Right renal pelvis (tissue), 4 donors: ENCODE measurements at regions not wholly inside any gene's neighbourhood (a gene's known extent, or its start where the extent isn't known, plus 50 kb on each side); places are given as distances from the start of the nearest gene placed in this dataset.

ENCODE experiments used
- DNase-seq, 4 donors: peaks; one replicate each; pipeline ENCODE4 v3.0.0-alpha.2; 2013; ENCODE audit warnings: low read depth in 4 of 4, low spot score in 3 of 4, missing footprints in 1 of 4

DNA sequence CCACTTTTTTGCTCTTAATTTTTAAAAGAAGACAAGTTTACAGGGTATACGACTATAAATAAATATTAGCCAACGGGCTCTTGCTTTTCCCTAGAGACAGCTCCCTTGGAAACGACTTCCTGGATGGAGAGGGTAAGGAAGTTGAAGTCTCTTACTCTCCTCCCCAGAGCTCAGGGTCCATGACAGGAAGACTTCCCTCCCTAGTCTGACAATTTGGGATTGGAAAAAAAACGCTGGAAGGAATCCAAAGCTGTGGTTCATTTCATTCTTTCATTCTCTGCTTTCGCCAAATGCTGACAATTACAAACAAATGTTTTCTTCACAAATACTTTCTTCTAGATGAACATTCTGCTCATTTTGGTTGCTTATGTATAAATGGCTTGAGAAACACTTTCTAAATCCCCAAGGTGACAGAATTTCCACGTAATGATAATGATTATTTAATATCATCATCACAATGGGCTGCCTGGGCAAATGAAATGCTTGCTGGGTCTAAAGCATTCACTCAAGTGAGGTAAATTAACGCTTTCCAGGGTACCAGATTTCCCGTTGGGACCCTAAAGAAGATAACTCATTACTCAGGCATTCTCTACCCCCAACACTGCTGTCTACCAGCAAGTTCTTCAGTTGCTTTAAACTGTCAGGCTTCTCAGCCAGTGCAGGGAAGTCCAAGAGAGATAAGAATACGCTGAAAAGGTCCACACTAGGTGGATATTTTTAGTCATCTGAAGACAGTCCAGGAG is 139.8 kb upstream of the SLC30A5 start:
- DNase-seq, result peak in 2 of 4 donors; percentile 44

GRCh38 chr5:68954618-68954910 is 139.2 kb upstream of the SLC30A5 start:
- DNase-seq, result no peak

- DNase-seq, result no peak
Observed at GRCh38 chr5:68957591-68957990, 136.2 kb upstream of the SLC30A5 start.

DNA sequence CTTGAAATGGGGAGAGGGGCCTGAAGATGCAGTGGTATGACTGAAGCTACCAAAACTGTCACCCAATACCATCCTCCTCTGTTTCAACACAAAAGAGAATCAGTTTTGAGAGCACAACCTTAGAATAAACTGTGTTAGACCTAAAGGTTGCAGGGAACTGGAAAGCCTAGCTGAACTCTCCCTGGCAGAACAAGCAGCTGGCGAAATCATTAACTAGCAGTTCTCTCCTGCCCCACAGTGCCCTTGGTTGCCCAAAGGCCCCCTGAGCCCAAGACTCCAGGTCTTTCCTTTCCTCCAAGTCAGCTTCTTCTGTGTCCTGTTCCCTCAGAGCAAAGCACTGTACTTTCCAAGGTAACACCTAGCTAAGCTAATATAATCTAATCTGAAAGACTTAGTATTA is 135.4 kb upstream of the SLC30A5 start:
- DNase-seq, result no peak

GRCh38 chr5:68960456-68960855 is 133.4 kb upstream of the SLC30A5 start:
- no peak for DNase-seq

- no peak for DNase-seq
Observed at GRCh38 chr5:68960961-68961360, 132.9 kb upstream of the SLC30A5 start.

- DNase-seq, result no peak
Observed at GRCh38 chr5:68961762-68962161, 132.1 kb upstream of the SLC30A5 start.

DNA sequence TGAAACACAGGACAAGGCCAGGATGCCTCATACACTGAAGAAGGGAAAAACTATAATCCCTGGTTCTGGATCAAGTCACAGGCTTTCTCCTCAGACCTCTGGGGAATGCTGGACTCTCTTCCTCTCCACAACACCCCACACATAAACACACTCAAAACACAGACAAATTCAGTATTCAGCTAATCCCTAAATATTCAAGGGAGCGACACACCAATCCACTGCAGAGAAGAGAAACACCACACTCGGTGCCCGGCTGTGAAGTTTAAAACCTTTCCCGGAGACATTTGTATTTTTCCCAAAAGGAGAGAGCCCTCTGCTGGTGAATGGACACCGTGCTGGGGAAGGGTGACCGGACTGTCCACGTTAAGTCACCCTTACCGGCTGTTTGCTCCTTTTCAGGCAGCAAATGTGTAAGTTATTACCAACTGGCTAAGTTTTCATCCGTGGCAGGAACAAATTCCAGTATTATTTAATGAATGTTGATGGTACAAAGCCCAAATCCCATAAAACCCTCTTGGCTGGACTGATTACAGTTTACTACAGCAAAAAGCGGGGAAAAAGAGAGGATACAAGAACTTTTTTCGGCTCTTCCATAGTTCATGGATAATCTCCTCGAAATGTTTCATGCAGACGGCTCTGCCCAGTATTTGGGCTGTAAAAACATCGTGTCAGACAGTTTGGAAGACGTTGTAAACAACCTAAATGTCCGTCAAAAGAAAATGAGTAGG is 130.9 kb upstream of the SLC30A5 start:
- peak; percentile 61 to 77 (median 68) for DNase-seq

GRCh38 chr5:68964679-68965078 is 129.1 kb upstream of the SLC30A5 start:
- DNase-seq, result no peak

- DNase-seq, result no peak
Observed at GRCh38 chr5:68965926-68966325, 127.9 kb upstream of the SLC30A5 start.

GRCh38 chr5:68966596-68966995 is 127.2 kb upstream of the SLC30A5 start:
- DNase-seq, result no peak

GRCh38 chr5:68968429-68968828 is 125.4 kb upstream of the SLC30A5 start:
- no peak for DNase-seq

DNA sequence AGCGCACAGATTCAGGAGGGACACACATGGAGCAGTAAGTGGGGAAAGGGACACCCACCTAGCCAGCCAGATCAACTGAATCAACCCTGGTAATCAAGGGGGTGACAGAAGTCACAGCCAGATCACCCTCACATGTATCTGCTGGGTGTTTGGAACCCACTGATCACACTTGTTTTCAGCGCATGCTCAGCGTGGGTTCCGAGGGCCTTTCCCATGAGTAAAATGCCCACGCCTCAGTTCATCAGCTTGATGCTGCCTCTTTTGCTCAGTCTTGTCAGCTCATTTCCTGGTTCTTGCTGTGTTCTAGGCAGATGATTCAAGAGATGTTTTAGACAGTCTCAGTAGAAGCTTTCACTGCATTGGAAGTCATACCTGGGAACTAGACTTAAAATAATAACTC is 123.2 kb upstream of the SLC30A5 start:
- DNase-seq, result no peak

DNA sequence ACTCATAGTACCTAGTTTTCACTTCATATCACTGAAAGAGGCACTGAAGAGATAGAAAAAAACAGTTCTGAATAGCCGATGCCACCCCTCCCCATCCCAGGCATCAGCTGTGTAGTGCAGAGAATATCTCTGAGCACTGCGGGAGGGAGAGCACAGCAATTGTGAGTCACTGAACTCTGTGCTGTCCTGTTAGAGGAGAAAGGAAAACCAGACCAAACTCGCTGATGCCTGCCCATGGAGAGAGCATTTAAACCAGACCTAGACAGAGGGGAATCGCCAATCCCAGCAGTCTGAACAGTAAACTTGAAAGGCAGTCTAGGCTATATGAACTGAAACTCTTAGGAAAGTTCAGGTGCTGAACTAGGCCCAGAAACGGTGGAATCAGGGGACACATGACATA is 120.1 kb upstream of the SLC30A5 start:
- no peak for DNase-seq

- no peak for DNase-seq
Observed at GRCh38 chr5:68983043-68983442, 110.8 kb upstream of the SLC30A5 start.

DNA sequence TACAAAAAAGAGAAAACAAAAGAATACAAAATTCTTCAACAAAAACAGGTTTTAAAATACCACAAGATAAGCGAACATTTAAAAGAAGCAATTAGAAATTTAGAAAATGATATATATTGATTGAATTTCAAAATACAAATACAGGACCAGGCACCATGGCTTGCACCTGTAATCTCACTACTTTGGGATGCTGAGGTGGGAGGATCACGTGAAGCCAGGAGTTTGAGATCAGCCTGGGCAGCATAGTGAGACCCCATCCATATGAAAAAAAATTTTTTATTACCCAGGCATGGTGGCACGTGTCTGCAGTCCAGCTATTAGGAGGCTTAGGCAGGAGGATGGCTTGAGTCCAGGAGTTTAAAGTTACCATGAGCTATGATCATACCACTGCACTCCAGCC is 109.9 kb upstream of the SLC30A5 start:
- no peak for DNase-seq

DNA sequence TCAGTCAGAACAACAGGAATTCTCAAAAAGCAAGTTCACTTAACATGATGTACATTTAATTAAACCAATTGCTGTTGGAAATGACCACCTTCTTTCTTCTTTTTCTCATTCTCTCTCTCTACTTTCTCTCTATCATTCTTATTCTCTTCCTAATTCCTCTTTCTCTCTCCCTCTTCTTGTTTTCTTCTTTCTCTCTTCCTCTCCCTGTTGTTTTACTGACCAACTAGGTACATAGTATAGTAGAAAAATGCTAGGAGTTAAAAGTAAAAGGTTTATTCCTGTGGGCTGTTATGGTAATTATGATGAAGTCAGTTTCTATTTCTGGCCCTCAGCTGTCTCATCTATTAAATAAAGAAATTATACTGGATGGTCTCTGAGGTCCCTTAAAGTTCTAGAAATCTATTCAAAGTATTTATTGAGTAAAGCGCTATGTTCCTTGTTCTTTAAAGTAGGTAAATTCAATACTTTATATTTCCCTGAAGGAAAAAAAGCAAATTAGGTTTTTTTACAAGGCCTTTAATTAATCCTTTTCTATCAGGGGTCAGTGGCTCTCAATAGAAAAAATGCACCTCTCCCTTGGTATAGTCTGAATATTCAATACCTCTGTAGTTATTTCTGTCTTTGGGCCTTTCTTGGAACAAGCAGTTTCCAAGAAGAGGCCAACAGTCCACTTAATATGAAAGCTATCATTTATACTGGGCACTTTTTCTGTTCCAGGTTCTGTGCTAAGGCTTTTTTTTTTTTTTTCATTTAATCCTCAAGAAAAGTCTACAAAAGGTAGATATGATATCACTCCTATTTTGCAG is 102.3 kb upstream of the SLC30A5 start:
- DNase-seq, result no peak

DNA sequence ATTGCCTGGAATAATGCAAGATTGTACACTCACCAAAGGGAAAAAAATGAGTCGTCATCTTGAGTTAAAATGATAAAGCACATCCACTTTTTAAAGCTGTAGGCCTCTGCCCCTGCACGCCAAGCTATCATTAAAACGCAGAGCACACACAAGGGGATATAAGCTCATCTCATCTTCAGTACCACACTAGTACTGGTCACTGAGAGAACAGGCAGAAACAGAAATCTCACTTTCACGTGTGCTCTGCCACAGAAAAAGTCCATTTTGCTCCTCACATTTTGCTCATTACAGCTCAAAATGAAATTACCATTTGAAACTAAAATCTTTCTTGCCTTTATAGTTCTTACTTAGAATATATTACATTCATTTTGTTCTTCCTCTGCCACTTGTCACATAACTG is 99.2 kb upstream of the SLC30A5 start:
- no peak for DNase-seq

GRCh38 chr5:68995845-68996545 is 97.8 kb upstream of the SLC30A5 start:
- DNase-seq, result no peak

DNA sequence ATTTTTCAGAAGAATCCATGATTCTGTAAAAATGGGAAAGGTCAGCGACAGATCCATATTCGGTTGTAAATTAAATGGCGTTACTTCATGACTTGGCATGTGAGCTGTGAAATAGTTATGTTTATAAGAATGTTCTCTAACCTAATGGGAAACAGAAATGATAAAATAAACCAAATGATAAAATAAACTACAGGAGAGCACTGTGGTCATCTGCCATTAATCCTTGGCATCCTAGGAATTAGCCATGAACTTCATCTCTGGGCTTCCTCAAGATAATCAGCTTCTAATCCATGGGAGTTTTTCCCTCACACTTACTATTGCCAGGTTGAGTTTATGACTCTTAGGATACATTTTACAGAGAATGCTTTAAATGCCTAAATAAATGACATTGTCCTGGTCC is 94.6 kb upstream of the SLC30A5 start:
- DNase-seq, result no peak
